K562 (cell line): ENCODE measurements at regions not wholly inside any gene's neighbourhood (a gene's known extent, or its start where the extent isn't known, plus 50 kb on each side); places are given as distances from the start of the nearest gene placed in this dataset.

Experiments used
- ATAC-seq: fragments of 200-7000 bp; cut with Tn5 transposase; 3 replicates; pipeline ENCODE4 v1.9.1; 2020; ENCODE audit warnings: moderate library complexity
- BruUV-seq: library from RNA; stranded (reverse); fragments of 400-500 nt; replicated peaks from 2 replicates; lab custom pipeline; 2021; lab: Mats Ljungman, UMichigan
- CTCF ChIA-PET: fragments of 300-600 bp; formaldehyde crosslinking; extraction: SDS; loops from one replicate; lab custom pipeline; 2021; ENCODE audit warnings: low intra/inter-chr PET ratio; lab: Yijun Ruan, JAX
- POLR2A ChIA-PET: fragments of 300-600, 350-650 bp; sonication (Branson Sonifier 250); formaldehyde crosslinking; extraction: SDS; loops from one replicate; lab custom pipeline; 2021; ENCODE audit warnings: antibody characterized with exemption, inconsistent platforms; lab: Yijun Ruan, JAX
- DNase-seq, 4 experiments: peaks; one replicate each; pipeline versions ENCODE4 v3.0.0 to v3.0.0-alpha.2; 2011 to 2018; ENCODE audit warnings: low spot score in 3 of 4, mixed read lengths in 3 of 4; ENCODE audit errors: extremely low read depth in 1 of 4
- FAIRE-seq: peaks from 2 replicates; lab custom pipeline; 2011; peaks lifted over from hg19 to GRCh38; lab: Jason Lieb, UNC
- H2AFZ ChIP-seq: 2 replicates; pipeline ENCODE4 v1.6.0; 2011; ENCODE audit warnings: low read depth, low read length, control low read depth, inconsistent platforms
- H3K27ac ChIP-seq: fragments of 200-600 bp; 3 replicates; pipeline ENCODE4 v1.8.0; 2011; ENCODE audit warnings: low read depth, mild to moderate bottlenecking, control low read depth, inconsistent platforms, low read length, moderate library complexity, mixed read lengths; ENCODE audit errors: extremely low read depth
- H3K27me3 ChIP-seq, 2 experiments: fragments of 300-600 bp in 1 of 2; 2 replicates in 1 of 2; 3 replicates in 1 of 2; pipeline versions ENCODE4 v1.6.0 to v1.8.0; 2011; ENCODE audit warnings: inconsistent platforms in 2 of 2, low read length in 2 of 2, mild to moderate bottlenecking in 1 of 2, mixed read lengths in 1 of 2, moderate library complexity in 1 of 2; ENCODE audit not compliant: control insufficient read depth in 2 of 2, insufficient read depth in 2 of 2
- H3K36me3 ChIP-seq: fragments of 300-600 bp; 3 replicates; pipeline ENCODE4 v1.8.0; 2011; ENCODE audit warnings: mild to moderate bottlenecking, low read length, inconsistent platforms; ENCODE audit not compliant: control insufficient read depth, insufficient read depth
- H3K4me1 ChIP-seq, 2 experiments: fragments of 200-600 bp in 1 of 2; replicated peaks in 1 of 2; 2 replicates in 1 of 2; 3 replicates in 1 of 2; pipeline versions ENCODE4 v1.5.1 to v1.8.0; 2011; ENCODE audit warnings: inconsistent platforms in 2 of 2, low read length in 2 of 2, mild to moderate bottlenecking in 1 of 2, mixed read lengths in 1 of 2, moderate library complexity in 1 of 2; ENCODE audit not compliant: control insufficient read depth in 2 of 2, insufficient read depth in 2 of 2
- H3K4me2 ChIP-seq: 2 replicates; pipeline ENCODE4 v1.6.1; 2011; ENCODE audit warnings: low read length, control low read depth, inconsistent platforms, mixed read lengths; ENCODE audit not compliant: insufficient read depth
- H3K4me3 ChIP-seq: fragments of 200-600 bp; sonication (generic), shearing (Covaris generic); 2 replicates; pipeline ENCODE4 v1.5.1; 2016; ENCODE audit warnings: control low read depth, inconsistent platforms
- H3K79me2 ChIP-seq: fragments of 200-600 bp; 3 replicates; pipeline ENCODE4 v1.8.0; 2011; ENCODE audit warnings: low read length, inconsistent platforms; ENCODE audit not compliant: control insufficient read depth, insufficient read depth
- H3K9ac ChIP-seq, 2 experiments: 2 replicates each; pipeline versions ENCODE4 v1.6.0 to v1.6.1; 2011; ENCODE audit warnings: low read depth in 2 of 2, low read length in 2 of 2, control low read depth in 1 of 2, inconsistent platforms in 1 of 2, mild to moderate bottlenecking in 1 of 2, mixed read lengths in 1 of 2; ENCODE audit not compliant: insufficient read depth in 1 of 2
- H3K9me1 ChIP-seq: one replicate; pipeline ENCODE4 v1.6.0; 2011; ENCODE audit warnings: inconsistent platforms, mild to moderate bottlenecking, low read length, moderate library complexity; ENCODE audit not compliant: control insufficient read depth, insufficient read depth
- H3K9me3 ChIP-seq: replicated peaks from 2 replicates; pipeline ENCODE4 v1.5.1; 2011; ENCODE audit warnings: low read depth, low read length, inconsistent platforms; ENCODE audit not compliant: control insufficient read depth, insufficient read depth
- H4K20me1 ChIP-seq: replicated peaks from 2 replicates; pipeline ENCODE4 v1.6.1; 2011; ENCODE audit warnings: low read length, inconsistent platforms, mixed read lengths; ENCODE audit not compliant: control insufficient read depth, insufficient read depth
- ASH1L ChIP-seq: fragments of 450-650 bp; IDR thresholded peaks from 2 replicates; pipeline ENCODE4 v1.6.1; 2018; ENCODE audit warnings: borderline replicate concordance, mild to moderate bottlenecking, low read depth; ENCODE audit not compliant: partially characterized antibody
- CHD4 ChIP-seq: fragments of 200-600 bp; sonication (generic); IDR thresholded peaks from 3 replicates; pipeline ENCODE4 v1.6.1; 2012; ENCODE audit warnings: low read depth, mild to moderate bottlenecking, mixed read lengths, low read length, inconsistent platforms; ENCODE audit not compliant: insufficient read depth, insufficient replicate concordance, poor library complexity, severe bottlenecking
- GTF2A2 ChIP-seq: IDR thresholded peaks from 2 replicates; pipeline ENCODE4 v1.6.1; 2016; ENCODE audit warnings: mild to moderate bottlenecking, missing genetic modification characterization, missing compliant biosample characterization
- JUNB ChIP-seq: fragments of 450-650 bp; formaldehyde crosslinking; conservative IDR thresholded peaks from 2 replicates; pipeline ENCODE4 v1.4.0; 2020; ENCODE audit warnings: mild to moderate bottlenecking
- PTRF ChIP-seq: fragments of 450-650 bp; IDR thresholded peaks from 2 replicates; pipeline ENCODE4 v1.6.1; 2016; ENCODE audit warnings: mild to moderate bottlenecking, missing genetic modification characterization, missing compliant biosample characterization
- SMARCE1 ChIP-seq: fragments of 450-650 bp; IDR thresholded peaks from 2 replicates; pipeline ENCODE4 v1.7.1; 2016; ENCODE audit warnings: mild to moderate bottlenecking
- SP2 ChIP-seq: IDR thresholded peaks from 2 replicates; pipeline ENCODE4 v1.6.1; 2011; ENCODE audit warnings: mild to moderate bottlenecking, low read depth, low read length, moderate library complexity; ENCODE audit not compliant: poor library complexity, severe bottlenecking; ENCODE audit errors: extremely low read depth
- ZNF146 ChIP-seq: IDR thresholded peaks from one replicate; pipeline ENCODE4 v1.6.1; 2018; ENCODE audit warnings: missing compliant biosample characterization; ENCODE audit not compliant: unreplicated experiment
- ZNF668 ChIP-seq: fragments of 250-450 bp; sonication (Bioruptor Pico); IDR thresholded peaks from 2 replicates; pipeline ENCODE4 v1.8.0; 2022; ENCODE audit warnings: mild to moderate bottlenecking, inconsistent platforms
- WGBS: fragments of 100-300 bp; shearing (Covaris generic); methylation state at CpG from one replicate; pipeline ENCODE4 v1.1.6; 2016; ENCODE audit warnings: low coverage, mixed read lengths; ENCODE audit not compliant: insufficient coverage; ENCODE audit errors: missing lambda C conversion rate; 5-methylcytosine and 5-hydroxymethylcytosine counted together
- in situ Hi-C: fragments of 300-500 bp; cut with MboI; formaldehyde crosslinking; loops from 4 replicates; pipeline ENCODE4 v1.15.0; 2018; ENCODE audit warnings: inconsistent platforms, mixed read lengths
- intact Hi-C: fragments of 100-400 bp; cut with micrococcal nuclease; formaldehyde crosslinking; loops from 2 replicates; pipeline ENCODE4 v1.14.2; 2022
- TF ChIP-seq, protein P1 (sequence below): fragments of 250-450 bp; sonication (Bioruptor Pico); IDR thresholded peaks from 2 replicates; pipeline ENCODE4 v1.5.1; 2021; ENCODE audit warnings: mild to moderate bottlenecking
- TF ChIP-seq, protein P2 (sequence below), 2 experiments: fragments of 450-650 bp in 1 of 2; sonication (generic) in 1 of 2; formaldehyde crosslinking in 1 of 2; IDR thresholded peaks in 1 of 2; conservative IDR thresholded peaks in 1 of 2; 2 replicates each; pipeline versions ENCODE4 v1.6.1 to v1.8.1; 2016 to 2023; ENCODE audit warnings: mild to moderate bottlenecking in 2 of 2, moderate library complexity in 2 of 2, inconsistent platforms in 1 of 2, missing genetic modification reagents in 1 of 2

- Histone ChIP-seq H3K4me2 (no peak overlapping the region), H3K9me3 (no peaks in the 10 kb centered on the region), H2AFZ (no peak overlapping the region), H3K79me2 (no peaks in the 10 kb centered on the region), H3K27ac (no peak overlapping the region), H3K36me3 (no peaks in the 10 kb centered on the region), H4K20me1 (no peaks in the 10 kb centered on the region), H3K4me1 (no peaks in the 10 kb centered on the region), H3K4me3 (no peak overlapping the region), H3K27me3 (no peaks in the 10 kb centered on the region), H3K9me1 (no peaks in the 10 kb centered on the region), H3K9ac (no peak overlapping the region)
- ChIA-PET CTCF (no interaction called here), POLR2A (no interaction called here)
- FAIRE-seq (no peak), DNase-seq (no peak), ATAC-seq (no peak)
- TF ChIP-seq GTF2A2 (tag): no peak
- no peak for TF ChIP-seq ZNF668 (CRISPR knock-in tag)
- no peak for TF ChIP-seq JUNB (CRISPR knock-in tag)
- TF ChIP-seq, protein P1, sequence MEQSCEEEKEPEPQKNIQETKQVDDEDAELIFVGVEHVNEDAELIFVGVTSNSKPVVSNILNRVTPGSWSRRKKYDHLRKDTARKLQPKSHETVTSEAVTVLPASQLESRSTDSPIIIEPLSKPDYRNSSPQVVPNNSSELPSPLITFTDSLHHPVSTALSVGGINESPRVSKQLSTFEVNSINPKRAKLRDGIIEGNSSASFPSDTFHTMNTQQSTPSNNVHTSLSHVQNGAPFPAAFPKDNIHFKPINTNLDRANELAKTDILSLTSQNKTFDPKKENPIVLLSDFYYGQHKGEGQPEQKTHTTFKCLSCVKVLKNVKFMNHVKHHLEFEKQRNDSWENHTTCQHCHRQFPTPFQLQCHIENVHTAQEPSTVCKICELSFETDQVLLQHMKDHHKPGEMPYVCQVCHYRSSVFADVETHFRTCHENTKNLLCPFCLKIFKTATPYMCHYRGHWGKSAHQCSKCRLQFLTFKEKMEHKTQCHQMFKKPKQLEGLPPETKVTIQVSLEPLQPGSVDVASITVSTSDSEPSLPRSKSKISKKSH (CRISPR knock-in tag): no peak
- no peak for TF ChIP-seq PTRF
- TF ChIP-seq CHD4: no peak
- TF ChIP-seq SP2: no peak
- no peak for TF ChIP-seq ZNF146 (CRISPR knock-in tag)
- TF ChIP-seq, protein P2, sequence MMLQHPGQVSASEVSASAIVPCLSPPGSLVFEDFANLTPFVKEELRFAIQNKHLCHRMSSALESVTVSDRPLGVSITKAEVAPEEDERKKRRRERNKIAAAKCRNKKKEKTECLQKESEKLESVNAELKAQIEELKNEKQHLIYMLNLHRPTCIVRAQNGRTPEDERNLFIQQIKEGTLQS (IDR thresholded peaks at IDR 0.05): no peak
- TF ChIP-seq, protein P2 (CRISPR knock-in tag; conservative IDR thresholded peaks at IDR 0.05): no peak
- no peak for TF ChIP-seq SMARCE1
- TF ChIP-seq ASH1L: no peak
- in situ Hi-C loops: no loop called here
- WGBS: 5% methylated on average over 3 of the region's 3 CpGs
- no TSS peak for BruUV-seq
- intact Hi-C loops: no loop called here
Measured at GRCh38 chr14:97253756-97254155, 456.6 kb downstream of the VRK1 start.
